ENCODE measurements at regions not wholly inside any gene's neighbourhood (a gene's known extent, or its start where the extent isn't known, plus 50 kb on each side); places are given as distances from the start of the nearest gene placed in this dataset.

- no peak for TF ChIP-seq CTCF (IDR thresholded peaks at IDR 0.05; ENCODE audit: low read length)
- TF ChIP-seq EZH2 (IDR thresholded peaks at IDR 0.05; ENCODE audit: borderline replicate concordance, low read length), result no peak
Measured at GRCh38 chr12:127396734-127397133, 870.2 kb upstream of the TMEM132C start.
